ENCODE measurements at regions not wholly inside any gene's neighbourhood (a gene's known extent, or its start where the extent isn't known, plus 50 kb on each side); places are given as distances from the start of the nearest gene placed in this dataset.
"Not testable (repeated sequence)": the region's sequence is repeated elsewhere in the genome, so short reads cannot be mapped to it uniquely, and the experiment has no call there.

GRCh38 chr15:38111070-38111469 lies 141.6 kb upstream of the SPRED1 start:
- no peaks in the 10 kb centered on the region for H3K9me3 ChIP-seq (replicated peaks)
- no peak for DNase-seq
- intact Hi-C loops (cut with micrococcal nuclease), result no loop called here
- no peak overlapping the region for H3K27ac ChIP-seq (replicated peaks)
- TF ChIP-seq, protein P1, sequence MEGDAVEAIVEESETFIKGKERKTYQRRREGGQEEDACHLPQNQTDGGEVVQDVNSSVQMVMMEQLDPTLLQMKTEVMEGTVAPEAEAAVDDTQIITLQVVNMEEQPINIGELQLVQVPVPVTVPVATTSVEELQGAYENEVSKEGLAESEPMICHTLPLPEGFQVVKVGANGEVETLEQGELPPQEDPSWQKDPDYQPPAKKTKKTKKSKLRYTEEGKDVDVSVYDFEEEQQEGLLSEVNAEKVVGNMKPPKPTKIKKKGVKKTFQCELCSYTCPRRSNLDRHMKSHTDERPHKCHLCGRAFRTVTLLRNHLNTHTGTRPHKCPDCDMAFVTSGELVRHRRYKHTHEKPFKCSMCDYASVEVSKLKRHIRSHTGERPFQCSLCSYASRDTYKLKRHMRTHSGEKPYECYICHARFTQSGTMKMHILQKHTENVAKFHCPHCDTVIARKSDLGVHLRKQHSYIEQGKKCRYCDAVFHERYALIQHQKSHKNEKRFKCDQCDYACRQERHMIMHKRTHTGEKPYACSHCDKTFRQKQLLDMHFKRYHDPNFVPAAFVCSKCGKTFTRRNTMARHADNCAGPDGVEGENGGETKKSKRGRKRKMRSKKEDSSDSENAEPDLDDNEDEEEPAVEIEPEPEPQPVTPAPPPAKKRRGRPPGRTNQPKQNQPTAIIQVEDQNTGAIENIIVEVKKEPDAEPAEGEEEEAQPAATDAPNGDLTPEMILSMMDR (IDR thresholded peaks at IDR 0.05; ENCODE audit: borderline replicate concordance), result no peak
- no peaks in the 10 kb centered on the region for H3K36me3 ChIP-seq
- H3K4me1 ChIP-seq, result no peaks in the 10 kb centered on the region
- H3K27me3 ChIP-seq (ENCODE audit: low read depth), result no peaks in the 10 kb centered on the region
- H3K4me3 ChIP-seq, result no peak overlapping the region

GRCh38 chr15:38112406-38112805 lies 140.2 kb upstream of the SPRED1 start:
- no peaks in the 10 kb centered on the region for H3K36me3 ChIP-seq
- no peaks in the 10 kb centered on the region for H3K9me3 ChIP-seq (replicated peaks)
- no peaks in the 10 kb centered on the region for H3K4me1 ChIP-seq
- intact Hi-C loops (cut with micrococcal nuclease), result no loop called here
- no peaks in the 10 kb centered on the region for H3K27me3 ChIP-seq (ENCODE audit: low read depth)
- no peak overlapping the region for H3K4me3 ChIP-seq
- DNase-seq, result no peak
- no peak overlapping the region for H3K27ac ChIP-seq (replicated peaks)
- TF ChIP-seq, protein P1 (IDR thresholded peaks at IDR 0.05; ENCODE audit: borderline replicate concordance), result no peak

DNA sequence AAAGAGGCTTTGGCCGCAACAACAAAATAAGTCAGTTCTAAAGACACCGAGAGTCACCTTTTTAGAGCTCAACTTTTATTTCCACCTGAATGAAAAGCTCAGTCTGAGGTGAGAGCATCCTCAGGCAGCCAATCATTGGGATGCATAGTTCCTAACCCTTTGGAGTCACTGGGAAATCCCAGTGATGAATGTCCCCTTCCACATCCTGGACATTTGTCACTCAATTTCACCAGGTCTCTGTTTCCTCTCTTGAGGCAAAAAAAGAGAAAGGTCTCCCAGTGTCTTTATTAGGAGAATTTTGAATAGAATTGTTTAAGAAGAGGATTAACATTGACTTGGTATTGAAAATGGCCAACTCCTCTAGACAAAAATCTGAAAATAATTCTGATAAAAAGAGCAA lies 137.5 kb upstream of the SPRED1 start:
- H3K27ac ChIP-seq (replicated peaks), result no peak overlapping the region
- H3K9me3 ChIP-seq (replicated peaks), result no peaks in the 10 kb centered on the region
- H3K36me3 ChIP-seq, result no peaks in the 10 kb centered on the region
- no peak overlapping the region for H3K4me3 ChIP-seq
- peaks cover 4% of the 10 kb centered on the region for H3K27me3 ChIP-seq (ENCODE audit: low read depth)
- no peak for DNase-seq
- TF ChIP-seq, protein P1 (IDR thresholded peaks at IDR 0.05; ENCODE audit: borderline replicate concordance), result no peak
- intact Hi-C loops (cut with micrococcal nuclease), result no loop called here
- no peaks in the 10 kb centered on the region for H3K4me1 ChIP-seq

DNA sequence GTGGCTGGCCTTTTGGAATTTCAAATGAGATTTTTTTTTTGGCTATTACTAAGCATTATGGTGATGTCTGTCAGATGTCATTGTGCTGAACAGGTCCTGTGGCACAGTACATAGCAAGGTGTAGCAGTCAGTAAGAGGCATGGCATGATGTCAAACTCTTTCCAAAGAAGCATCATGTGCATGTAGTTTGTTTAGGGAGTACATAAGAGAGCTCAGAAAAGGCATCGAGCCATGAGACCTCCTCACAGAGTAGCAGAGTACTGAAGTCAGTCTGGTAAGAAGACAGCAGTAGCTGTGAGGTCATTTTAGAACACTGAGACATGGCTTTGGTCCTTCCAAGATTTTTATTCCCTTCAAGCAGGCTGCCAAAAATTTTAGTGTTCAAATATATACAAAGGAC lies 134.9 kb upstream of the SPRED1 start:
- Histone ChIP-seq H3K27ac (replicated peaks) (no peak overlapping the region), H3K4me3 (no peak overlapping the region), H3K27me3 (ENCODE audit: low read depth) (peaks cover 4% of the 10 kb centered on the region), H3K9me3 (replicated peaks) (no peaks in the 10 kb centered on the region), H3K4me1 (no peaks in the 10 kb centered on the region), H3K36me3 (no peaks in the 10 kb centered on the region)
- intact Hi-C loops (cut with micrococcal nuclease), result no loop called here
- DNase-seq, result no peak
- TF ChIP-seq, protein P1 (IDR thresholded peaks at IDR 0.05; ENCODE audit: borderline replicate concordance), result no peak

DNA sequence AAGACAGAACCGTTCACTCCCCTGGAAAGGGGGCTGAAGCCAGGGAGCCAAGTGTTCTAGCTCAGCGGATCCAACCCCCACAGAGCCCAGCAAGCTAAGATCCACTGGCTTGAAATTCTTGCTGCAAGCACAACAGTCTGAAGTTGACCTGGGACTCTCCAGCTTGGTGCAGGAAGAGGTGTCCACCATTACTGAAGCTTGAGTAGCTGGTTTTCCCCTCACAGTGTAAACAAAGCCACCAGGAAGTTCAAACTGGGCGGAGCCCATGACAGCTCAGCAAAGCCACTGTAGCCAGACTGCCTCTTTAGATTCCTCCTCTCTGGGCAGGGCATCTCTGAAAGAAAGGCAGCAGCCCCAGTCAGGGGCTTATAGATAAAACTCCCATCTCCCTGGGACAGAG lies 132.8 kb upstream of the SPRED1 start:
- H3K27ac ChIP-seq (replicated peaks); intact Hi-C loops (cut with micrococcal nuclease); H3K4me1 ChIP-seq; H3K9me3 ChIP-seq (replicated peaks); H3K4me3 ChIP-seq; H3K27me3 ChIP-seq (ENCODE audit: low read depth); H3K36me3 ChIP-seq; DNase-seq: not testable (repeated sequence)

DNA sequence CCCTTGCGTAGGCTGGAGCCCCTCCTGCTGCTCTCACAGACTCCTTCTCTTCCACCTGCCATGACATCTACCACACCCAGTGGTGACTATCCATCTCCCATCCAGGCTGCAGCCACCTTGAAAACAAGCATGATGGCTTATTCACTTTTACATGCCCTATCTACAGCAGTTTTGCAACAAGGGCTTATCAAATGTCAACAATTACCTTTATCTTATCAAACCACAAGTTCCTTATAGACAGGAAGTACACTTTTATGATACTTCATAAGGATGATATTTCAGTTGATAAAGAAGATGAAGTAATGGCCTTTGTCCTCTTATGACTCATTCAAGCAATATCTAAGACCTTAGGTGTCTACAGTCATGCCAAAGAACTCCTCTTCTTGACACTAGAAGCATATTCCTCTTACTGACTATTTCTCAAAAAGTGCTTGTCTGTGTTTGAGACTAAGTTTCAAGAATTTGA lies 125.3 kb upstream of the SPRED1 start:
- H3K4me3 ChIP-seq, result no peak overlapping the region
- TF ChIP-seq, protein P1 (IDR thresholded peaks at IDR 0.05; ENCODE audit: borderline replicate concordance), result no peak
- H3K36me3 ChIP-seq, result no peaks in the 10 kb centered on the region
- peaks cover 5% of the 10 kb centered on the region for H3K9me3 ChIP-seq (replicated peaks)
- intact Hi-C loops (cut with micrococcal nuclease), result no loop called here
- H3K27me3 ChIP-seq (ENCODE audit: low read depth), result no peaks in the 10 kb centered on the region
- H3K4me1 ChIP-seq, result peaks cover 31% of the 10 kb centered on the region
- no peak for DNase-seq
- H3K27ac ChIP-seq (replicated peaks), result no peak overlapping the region
